Lower leg skin (tissue), 3 donors: ENCODE measurements at regions not wholly inside any gene's neighbourhood (a gene's known extent, or its start where the extent isn't known, plus 50 kb on each side); places are given as distances from the start of the nearest gene placed in this dataset.

ENCODE experiments used
- POLR2A ChIP-seq, 2 donors: fragments of 450-650 bp; IDR thresholded peaks; one replicate each; pipeline ENCODE4 v1.6.1; 2016 to 2017; ENCODE audit warnings: antibody characterized with exemption in 2 of 2, mild to moderate bottlenecking in 1 of 2, moderate library complexity in 1 of 2
- TF ChIP-seq, protein P1 (sequence below), 3 donors: fragments of 450-650 bp; IDR thresholded peaks; one replicate each; pipeline ENCODE4 v1.5.1; 2016; ENCODE audit warnings: antibody characterized with exemption in 3 of 3, mild to moderate bottlenecking in 3 of 3, moderate library complexity in 2 of 3

DNA sequence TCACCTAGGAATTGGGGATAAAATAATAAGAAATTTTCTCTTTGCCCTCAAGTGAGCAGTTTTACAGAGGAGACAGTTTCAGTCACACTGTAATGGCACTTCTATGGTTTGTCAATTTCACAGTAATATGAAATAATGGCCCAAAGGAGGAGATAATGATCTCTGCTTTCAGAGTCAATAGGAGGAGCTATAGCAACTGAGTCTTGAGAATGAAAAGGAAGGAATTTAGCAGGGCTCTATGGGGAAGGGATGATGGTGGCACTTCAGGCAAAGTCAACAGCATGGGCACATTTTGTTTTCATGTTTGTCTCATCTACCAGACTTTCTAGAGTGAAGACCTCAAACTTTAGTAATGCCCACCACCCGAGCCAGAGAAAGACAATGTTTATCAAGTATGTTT lies 138.3 kb upstream of the HMGN3 start:
- TF ChIP-seq, protein P1, sequence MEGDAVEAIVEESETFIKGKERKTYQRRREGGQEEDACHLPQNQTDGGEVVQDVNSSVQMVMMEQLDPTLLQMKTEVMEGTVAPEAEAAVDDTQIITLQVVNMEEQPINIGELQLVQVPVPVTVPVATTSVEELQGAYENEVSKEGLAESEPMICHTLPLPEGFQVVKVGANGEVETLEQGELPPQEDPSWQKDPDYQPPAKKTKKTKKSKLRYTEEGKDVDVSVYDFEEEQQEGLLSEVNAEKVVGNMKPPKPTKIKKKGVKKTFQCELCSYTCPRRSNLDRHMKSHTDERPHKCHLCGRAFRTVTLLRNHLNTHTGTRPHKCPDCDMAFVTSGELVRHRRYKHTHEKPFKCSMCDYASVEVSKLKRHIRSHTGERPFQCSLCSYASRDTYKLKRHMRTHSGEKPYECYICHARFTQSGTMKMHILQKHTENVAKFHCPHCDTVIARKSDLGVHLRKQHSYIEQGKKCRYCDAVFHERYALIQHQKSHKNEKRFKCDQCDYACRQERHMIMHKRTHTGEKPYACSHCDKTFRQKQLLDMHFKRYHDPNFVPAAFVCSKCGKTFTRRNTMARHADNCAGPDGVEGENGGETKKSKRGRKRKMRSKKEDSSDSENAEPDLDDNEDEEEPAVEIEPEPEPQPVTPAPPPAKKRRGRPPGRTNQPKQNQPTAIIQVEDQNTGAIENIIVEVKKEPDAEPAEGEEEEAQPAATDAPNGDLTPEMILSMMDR (IDR thresholded peaks at IDR 0.05): no peak
- TF ChIP-seq POLR2A (IDR thresholded peaks at IDR 0.05): no peak
